CD14-positive monocyte (primary cell): ENCODE measurements at regions not wholly inside any gene's neighbourhood (a gene's known extent, or its start where the extent isn't known, plus 50 kb on each side); places are given as distances from the start of the nearest gene placed in this dataset.

Source experiments
- DNase-seq, 3 donors: peaks; one replicate each; pipeline ENCODE4 v3.0.0-alpha.2; 2011 to 2022
- H2AFZ ChIP-seq: 2 replicates; pipeline ENCODE4 v1.6.0; 2012; ENCODE audit warnings: mild to moderate bottlenecking, low read depth, low read length, inconsistent platforms; ENCODE audit not compliant: insufficient read depth, poor library complexity, severe bottlenecking
- H3K27ac ChIP-seq, 2 donors: 1 replicate in 1 of 2; 2 replicates in 1 of 2; pipeline ENCODE4 v1.5.1; 2012 to 2013; ENCODE audit warnings: low read length in 2 of 2, control low read depth in 1 of 2, inconsistent platforms in 1 of 2, low read depth in 1 of 2, mild to moderate bottlenecking in 1 of 2
- H3K27me3 ChIP-seq, 2 donors: one replicate each; pipeline versions ENCODE4 v1.6.0 to v1.6.1; 2011 to 2013; ENCODE audit warnings: low read length in 2 of 2; ENCODE audit not compliant: control insufficient read depth in 2 of 2, insufficient read depth in 2 of 2
- H3K36me3 ChIP-seq, 2 donors: replicated peaks in 1 of 2; 1 replicate in 1 of 2; 2 replicates in 1 of 2; pipeline versions ENCODE4 v1.5.1 to v1.6.1; 2012 to 2013; ENCODE audit warnings: low read length in 2 of 2, control low read depth in 1 of 2, inconsistent platforms in 1 of 2, mild to moderate bottlenecking in 1 of 2; ENCODE audit not compliant: insufficient read depth in 2 of 2, control insufficient read depth in 1 of 2
- H3K4me1 ChIP-seq, 2 donors: 1 replicate in 1 of 2; 2 replicates in 1 of 2; pipeline versions ENCODE4 v1.5.1 to v1.6.1; 2012 to 2013; ENCODE audit warnings: low read length in 2 of 2, control low read depth in 1 of 2, inconsistent platforms in 1 of 2, mild to moderate bottlenecking in 1 of 2, moderate library complexity in 1 of 2; ENCODE audit not compliant: insufficient read depth in 2 of 2, control insufficient read depth in 1 of 2
- H3K4me2 ChIP-seq: replicated peaks from 2 replicates; pipeline ENCODE3; 2012; ENCODE audit warnings: low read length, moderate library complexity, mild to moderate bottlenecking; ENCODE audit not compliant: poor library complexity, severe bottlenecking; ENCODE audit errors: extremely low read depth
- H3K4me3 ChIP-seq, 3 experiments: fragments of 200-600 bp in 1 of 3; sonication (generic) in 1 of 3; replicated peaks in 1 of 3; 1 replicate in 2 of 3; 2 replicates in 1 of 3; pipeline ENCODE4 v1.5.1; 2011 to 2013; ENCODE audit warnings: low read length in 3 of 3, mild to moderate bottlenecking in 3 of 3, control low read depth in 2 of 3, low read depth in 2 of 3, inconsistent platforms in 1 of 3, moderate library complexity in 1 of 3
- H3K79me2 ChIP-seq: 2 replicates; pipeline ENCODE4 v1.6.0; 2012; ENCODE audit warnings: mild to moderate bottlenecking, control low read depth, inconsistent platforms, low read length, moderate library complexity; ENCODE audit not compliant: insufficient read depth
- H3K9ac ChIP-seq: 2 replicates; pipeline ENCODE4 v1.6.0; 2017; ENCODE audit warnings: low read length, mild to moderate bottlenecking; ENCODE audit not compliant: insufficient read depth, poor library complexity, severe bottlenecking
- H3K9me3 ChIP-seq, 2 donors: replicated peaks in 1 of 2; 1 replicate in 1 of 2; 2 replicates in 1 of 2; pipeline versions ENCODE4 v1.5.1 to v1.6.1; 2012 to 2013; ENCODE audit warnings: low read length in 2 of 2, control low read depth in 1 of 2; ENCODE audit not compliant: control insufficient read depth in 1 of 2, insufficient read depth in 1 of 2
- H4K20me1 ChIP-seq: 2 replicates; pipeline ENCODE4 v1.6.0; 2012; ENCODE audit warnings: mild to moderate bottlenecking, low read length, control low read depth, moderate library complexity; ENCODE audit not compliant: insufficient read depth
- H3K27ac Mint-ChIP-seq, 7 donors: one replicate each; pipeline ENCODE4 v1.8.0; 2020; ENCODE audit warnings: mild to moderate bottlenecking in 7 of 7, mixed read lengths in 7 of 7, moderate library complexity in 6 of 7, inconsistent platforms in 2 of 7
- H3K27me3 Mint-ChIP-seq, 3 donors: one replicate each; pipeline ENCODE4 v1.8.0; 2021 to 2022; ENCODE audit warnings: low read depth in 3 of 3, mild to moderate bottlenecking in 3 of 3, mixed read lengths in 3 of 3, moderate library complexity in 3 of 3, inconsistent platforms in 1 of 3
- H3K36me3 Mint-ChIP-seq, 2 donors: one replicate each; pipeline ENCODE4 v1.8.0; 2020; ENCODE audit warnings: mixed read lengths in 2 of 2, inconsistent platforms in 1 of 2, mild to moderate bottlenecking in 1 of 2
- H3K4me1 Mint-ChIP-seq: one replicate; pipeline ENCODE4 v1.8.0; 2020; ENCODE audit warnings: mild to moderate bottlenecking, mixed read lengths
- H3K4me3 Mint-ChIP-seq, 2 donors: one replicate each; pipeline ENCODE4 v1.8.0; 2020; ENCODE audit warnings: mild to moderate bottlenecking in 2 of 2, mixed read lengths in 2 of 2, moderate library complexity in 1 of 2
- H3K9me3 Mint-ChIP-seq, 7 donors: one replicate each; pipeline ENCODE4 v1.8.0; 2020 to 2022; ENCODE audit warnings: mixed read lengths in 7 of 7, mild to moderate bottlenecking in 6 of 7, moderate library complexity in 6 of 7, inconsistent platforms in 2 of 7
- CTCF ChIP-seq: fragments of 200-600 bp; IDR thresholded peaks from one replicate; pipeline ENCODE4 v1.8.0; 2022; ENCODE audit warnings: antibody characterized with exemption, mild to moderate bottlenecking
- WGBS: methylation state at CpG from one replicate; pipeline ENCODE4 v1.1.5; 2013; ENCODE audit warnings: missing lambda C conversion rate; ENCODE audit not compliant: insufficient coverage; 5-methylcytosine and 5-hydroxymethylcytosine counted together
- intact Hi-C, 2 donors: fragments of 100-400 bp; cut with micrococcal nuclease; formaldehyde crosslinking; loops; one replicate each; pipeline versions ENCODE4 v1.15.0 to v1.15.1; 2023

GRCh38 chrX:40331762-40332161 lies 234.0 kb upstream of the BCOR start:
- Histone ChIP-seq H4K20me1 (no peaks in the 10 kb centered on the region), H3K36me3 (no peaks in the 10 kb centered on the region), H3K27me3 (no peaks in the 10 kb centered on the region), H3K27ac (no peak overlapping the region), H3K79me2 (no peaks in the 10 kb centered on the region), H3K9ac (no peak overlapping the region), H3K4me1 (peaks cover 19 to 29% of the 10 kb centered on the region in 2 donors), H2AFZ (no peak overlapping the region), H3K9me3 (no peaks in the 10 kb centered on the region), H3K4me3 (no peak overlapping the region), H3K4me2 (no peak overlapping the region)
- no peak overlapping the region for H3K4me3 Mint-ChIP-seq
- no peaks in the 10 kb centered on the region for H3K36me3 Mint-ChIP-seq
- TF ChIP-seq CTCF: no peak
- H3K27me3 Mint-ChIP-seq: peaks cover 3 to 9% (median 3%) of the 10 kb centered on the region in 3 donors
- H3K4me1 Mint-ChIP-seq: peaks cover 26% of the 10 kb centered on the region
- WGBS: no CpG with 5 or more reads among the region's 5 CpGs
- peak; percentile 3 to 26 (median 5) for DNase-seq
- intact Hi-C loops: no loop called here
- peaks cover 0 to 6% (median 0%) of the 10 kb centered on the region in 7 donors for H3K9me3 Mint-ChIP-seq
- peak overlapping the region in 3 of 7 donors; percentile 35 to 58 (median 37) for H3K27ac Mint-ChIP-seq

- DNase-seq: no peak
- H3K9me3 ChIP-seq: no peaks in the 10 kb centered on the region
- Mint-ChIP-seq H3K27me3 (peaks cover 3 to 7% (median 3%) of the 10 kb centered on the region in 3 donors), H3K4me3 (no peak overlapping the region), H3K9me3 (peaks cover 0 to 6% (median 0%) of the 10 kb centered on the region in 7 donors), H3K36me3 (no peaks in the 10 kb centered on the region), H3K4me1 (peaks cover 26% of the 10 kb centered on the region), H3K27ac (peak overlapping the region in 1 of 7 donors; percentile 37)
- peaks cover 19 to 29% of the 10 kb centered on the region in 2 donors for H3K4me1 ChIP-seq
- H3K4me2 ChIP-seq: no peak overlapping the region
- H3K36me3 ChIP-seq: no peaks in the 10 kb centered on the region
- no peak overlapping the region for H3K9ac ChIP-seq
- no peaks in the 10 kb centered on the region for H3K27me3 ChIP-seq
- no peaks in the 10 kb centered on the region for H4K20me1 ChIP-seq
- H3K27ac ChIP-seq: no peak overlapping the region
- H3K4me3 ChIP-seq: no peak overlapping the region
- intact Hi-C loops: no loop called here
- H2AFZ ChIP-seq: no peak overlapping the region
- H3K79me2 ChIP-seq: no peaks in the 10 kb centered on the region
- WGBS: no CpG with 5 or more reads among the region's 5 CpGs
- no peak for TF ChIP-seq CTCF
Observed at GRCh38 chrX:40331353-40331752, 233.6 kb upstream of the BCOR start.
